AG04449 (cell line): ENCODE measurements at regions not wholly inside any gene's neighbourhood (a gene's known extent, or its start where the extent isn't known, plus 50 kb on each side); places are given as distances from the start of the nearest gene placed in this dataset.

Source experiments
- CTCF ChIA-PET: fragments of 350-600 bp; formaldehyde crosslinking; extraction: SDS; loops from one replicate; lab custom pipeline; 2021; ENCODE audit warnings: antibody characterized with exemption; lab: Yijun Ruan, JAX
- POLR2A ChIA-PET: fragments of 400-600, 350-600 bp; formaldehyde crosslinking; extraction: SDS; loops from one replicate; lab custom pipeline; 2020; ENCODE audit warnings: antibody characterized with exemption, inconsistent platforms; lab: Yijun Ruan, JAX
- DNase-seq: peaks from one replicate; pipeline ENCODE4 v3.0.0-alpha.2; 2010; ENCODE audit warnings: low read depth, low spot score
- H3K4me3 ChIP-seq: 2 replicates; pipeline ENCODE4 v1.5.1; 2011; ENCODE audit warnings: low read depth, mild to moderate bottlenecking, control low read depth, low read length
- TF ChIP-seq, protein P1 (sequence below): IDR thresholded peaks from one replicate; pipeline ENCODE4 v1.5.1; 2011; ENCODE audit warnings: mild to moderate bottlenecking, moderate library complexity, low read length, control low read depth, inconsistent platforms; ENCODE audit not compliant: insufficient read depth; ENCODE audit errors: missing control alignments

DNA sequence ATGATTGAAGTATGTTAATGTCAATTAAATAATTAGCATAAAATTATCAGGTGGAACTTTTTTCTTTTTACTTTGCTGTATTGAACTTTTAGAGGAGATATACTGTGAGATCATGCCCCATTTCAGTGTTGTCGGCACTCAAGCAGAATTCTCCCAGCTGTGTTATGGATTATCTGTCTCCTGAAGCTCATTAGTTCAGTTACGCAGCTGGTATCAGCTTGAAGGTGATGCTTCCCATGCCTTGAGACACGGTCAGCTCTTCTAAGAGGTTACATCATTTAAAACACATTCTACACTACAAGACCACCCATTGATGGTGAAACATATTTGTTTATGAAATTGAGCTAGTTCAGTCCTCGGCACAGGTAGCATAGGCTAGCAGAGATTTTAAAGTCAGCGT lies 68.9 kb upstream of the PHACTR2 start:
- POLR2A ChIA-PET, result no interaction called here
- no peak for DNase-seq
- CTCF ChIA-PET, result no interaction called here
- TF ChIP-seq, protein P1, sequence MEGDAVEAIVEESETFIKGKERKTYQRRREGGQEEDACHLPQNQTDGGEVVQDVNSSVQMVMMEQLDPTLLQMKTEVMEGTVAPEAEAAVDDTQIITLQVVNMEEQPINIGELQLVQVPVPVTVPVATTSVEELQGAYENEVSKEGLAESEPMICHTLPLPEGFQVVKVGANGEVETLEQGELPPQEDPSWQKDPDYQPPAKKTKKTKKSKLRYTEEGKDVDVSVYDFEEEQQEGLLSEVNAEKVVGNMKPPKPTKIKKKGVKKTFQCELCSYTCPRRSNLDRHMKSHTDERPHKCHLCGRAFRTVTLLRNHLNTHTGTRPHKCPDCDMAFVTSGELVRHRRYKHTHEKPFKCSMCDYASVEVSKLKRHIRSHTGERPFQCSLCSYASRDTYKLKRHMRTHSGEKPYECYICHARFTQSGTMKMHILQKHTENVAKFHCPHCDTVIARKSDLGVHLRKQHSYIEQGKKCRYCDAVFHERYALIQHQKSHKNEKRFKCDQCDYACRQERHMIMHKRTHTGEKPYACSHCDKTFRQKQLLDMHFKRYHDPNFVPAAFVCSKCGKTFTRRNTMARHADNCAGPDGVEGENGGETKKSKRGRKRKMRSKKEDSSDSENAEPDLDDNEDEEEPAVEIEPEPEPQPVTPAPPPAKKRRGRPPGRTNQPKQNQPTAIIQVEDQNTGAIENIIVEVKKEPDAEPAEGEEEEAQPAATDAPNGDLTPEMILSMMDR, result no peak
- no peak overlapping the region for H3K4me3 ChIP-seq

DNA sequence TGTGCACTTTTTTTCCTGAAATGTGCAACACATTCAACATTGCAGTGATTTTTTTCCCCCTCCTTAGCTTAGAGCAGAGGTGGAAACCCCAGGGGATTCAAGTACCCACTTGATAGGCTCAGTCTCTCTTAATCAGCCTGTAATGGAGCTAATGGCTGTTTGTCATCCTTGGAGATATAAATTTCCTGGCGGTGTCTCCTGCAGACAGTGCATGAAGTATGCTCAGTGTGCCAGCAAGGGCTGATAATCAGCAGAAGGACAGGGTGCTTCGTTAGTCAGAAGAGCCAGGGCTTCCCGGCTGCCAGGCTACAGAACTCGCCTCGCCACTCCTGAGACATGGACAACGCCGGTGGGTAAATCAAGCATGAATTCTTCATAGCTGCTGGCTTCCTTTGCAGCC lies 69.8 kb upstream of the PHACTR2 start:
- DNase-seq, result no peak
- POLR2A ChIA-PET, result no interaction called here
- H3K4me3 ChIP-seq, result no peak overlapping the region
- TF ChIP-seq, protein P1, result no peak
- CTCF ChIA-PET, result no interaction called here

DNA sequence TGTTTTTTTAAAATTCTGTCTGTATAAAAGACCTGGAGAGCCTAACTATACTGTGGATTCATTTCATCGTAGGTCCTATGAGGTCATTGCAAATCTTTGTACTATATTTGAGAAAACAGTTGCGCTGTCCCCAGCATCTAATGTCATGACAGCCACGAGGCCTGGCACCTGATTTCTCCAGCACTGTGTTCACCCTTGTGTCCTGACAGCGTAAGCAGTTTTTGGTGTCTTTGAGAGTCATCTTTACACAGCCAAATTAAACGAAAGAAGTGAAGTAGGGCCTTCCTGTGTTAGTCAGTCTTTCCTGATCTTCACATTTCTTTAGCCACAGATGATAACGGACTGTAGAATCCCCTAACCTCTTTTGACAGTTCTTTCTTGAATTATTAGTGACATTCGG lies 70.6 kb upstream of the PHACTR2 start:
- CTCF ChIA-PET, result no interaction called here
- POLR2A ChIA-PET, result no interaction called here
- TF ChIP-seq, protein P1, result no peak
- no peak overlapping the region for H3K4me3 ChIP-seq
- DNase-seq, result no peak

DNA sequence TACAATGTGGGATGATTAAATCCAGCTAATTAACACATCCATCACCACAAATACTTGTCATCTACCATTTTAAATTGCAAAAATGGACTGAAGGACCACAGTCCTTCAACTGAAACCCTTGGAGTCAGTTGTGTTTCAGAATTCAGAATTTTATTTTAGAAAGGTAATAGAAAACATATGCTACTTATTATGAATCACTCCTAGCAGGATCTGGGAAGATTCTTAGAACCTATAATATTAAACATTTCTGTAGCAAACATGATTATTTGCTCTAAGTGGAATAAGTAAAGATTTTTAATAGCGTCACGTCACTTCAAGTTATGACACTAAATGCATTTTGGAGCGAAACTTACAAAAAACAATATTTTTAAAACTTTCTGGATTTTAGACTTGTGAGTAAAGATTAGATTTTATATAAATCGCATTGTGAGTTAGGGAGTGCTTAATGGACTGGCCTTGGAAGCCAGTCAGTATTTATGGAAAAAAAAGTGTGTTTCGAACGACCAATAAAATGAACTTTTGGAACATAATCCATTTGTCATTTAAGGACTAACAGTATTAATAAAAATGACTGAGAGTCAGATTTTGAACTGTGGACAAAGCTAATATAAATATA lies 71.8 kb upstream of the PHACTR2 start:
- TF ChIP-seq, protein P1, result no peak
- DNase-seq, result no peak
- CTCF ChIA-PET, result no interaction called here
- no peak overlapping the region for H3K4me3 ChIP-seq
- POLR2A ChIA-PET, result no interaction called here

DNA sequence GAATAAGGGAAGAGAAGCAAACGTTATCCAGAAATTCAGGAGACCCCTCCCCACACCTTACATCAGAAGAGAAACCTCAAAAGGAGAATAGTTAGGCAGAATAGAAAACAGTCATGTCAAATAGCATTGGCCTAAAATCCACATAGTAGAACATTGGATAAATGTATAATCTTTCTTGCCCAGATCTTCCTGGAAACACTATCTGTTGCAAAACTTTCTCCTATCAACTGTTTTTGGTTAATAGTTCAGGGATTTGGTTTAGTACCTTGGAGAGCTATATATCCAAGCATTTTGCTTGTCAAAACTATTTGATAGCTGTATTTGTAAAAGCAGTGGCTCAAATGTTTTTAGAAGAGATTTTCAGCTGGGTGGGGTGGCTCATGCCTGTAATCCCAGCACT lies 74.3 kb upstream of the PHACTR2 start:
- CTCF ChIA-PET, result no interaction called here
- no peak overlapping the region for H3K4me3 ChIP-seq
- POLR2A ChIA-PET, result no interaction called here
- DNase-seq, result no peak
- TF ChIP-seq, protein P1, result no peak

DNA sequence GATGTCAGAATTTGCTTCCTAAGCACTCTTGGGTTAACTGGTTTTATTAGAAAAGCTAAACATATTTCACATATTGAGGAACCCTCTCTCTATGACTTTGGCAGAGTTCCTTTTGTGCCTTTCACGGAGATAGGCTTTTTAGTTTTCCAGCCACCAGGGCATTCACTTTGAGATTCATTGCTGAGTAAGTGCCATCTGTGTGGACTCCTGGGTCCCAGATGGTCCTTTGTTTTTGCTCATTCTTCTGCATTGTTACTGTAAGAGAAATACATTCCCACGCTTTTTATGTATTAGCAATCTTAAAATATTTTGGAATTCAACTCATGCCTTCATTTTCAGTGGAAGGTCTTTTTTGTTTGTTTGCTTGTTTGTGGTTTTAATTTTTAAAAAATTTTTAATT lies 76.3 kb upstream of the PHACTR2 start:
- no peak overlapping the region for H3K4me3 ChIP-seq
- DNase-seq, result no peak
- CTCF ChIA-PET, result no interaction called here
- TF ChIP-seq, protein P1, result no peak
- POLR2A ChIA-PET, result no interaction called here
